ENCODE measurements at regions not wholly inside any gene's neighbourhood (a gene's known extent, or its start where the extent isn't known, plus 50 kb on each side); places are given as distances from the start of the nearest gene placed in this dataset.
A peak's percentile ranks its signal among the peaks of the same experiment; 100 is the strongest.
"Not testable (repeated sequence)": the region's sequence is repeated elsewhere in the genome, so short reads cannot be mapped to it uniquely, and the experiment has no call there.

DNA sequence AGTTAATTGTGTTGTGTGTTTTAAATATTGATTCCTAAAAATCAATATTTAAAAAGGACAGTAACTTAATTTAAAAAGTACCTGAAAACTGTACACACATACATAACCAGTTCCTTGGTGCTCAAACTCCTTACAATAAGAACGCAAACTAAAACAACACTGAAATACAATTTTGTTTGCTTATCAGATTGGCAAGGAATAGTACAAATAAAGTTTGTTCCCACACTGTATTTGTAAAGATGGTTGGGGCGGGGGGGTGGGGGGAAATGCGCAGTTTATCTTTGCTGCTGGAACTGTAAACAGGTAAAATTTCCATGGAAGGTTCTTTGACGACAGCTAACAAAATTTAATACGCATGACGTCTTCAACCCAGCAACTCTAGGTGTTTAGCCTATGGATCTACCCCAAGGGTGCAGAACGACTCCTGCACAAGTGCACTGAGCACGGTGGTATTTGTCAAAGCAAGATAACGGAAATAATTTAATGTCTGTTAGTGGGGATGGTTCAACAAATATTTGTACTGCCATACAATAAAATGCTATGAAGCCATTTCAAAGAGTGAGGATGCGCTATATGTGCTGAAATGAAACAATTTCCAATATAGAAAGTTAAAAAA, 96.5 kb downstream of the ING1 start:
- DNase-seq (ENCODE audit: low read depth, low spot score), result no peak

GRCh38 chr13:110811008-110811720, 97.7 kb downstream of the ING1 start:
- no peak for DNase-seq (ENCODE audit: low read depth, low spot score)

GRCh38 chr13:110811771-110812120, 98.2 kb downstream of the ING1 start:
- no peak for DNase-seq (ENCODE audit: low read depth, low spot score)

- no peak for DNase-seq (ENCODE audit: low read depth, low spot score)
These were observed 98.8 kb downstream of the ING1 start for GRCh38 chr13:110812121-110812868.

- no peak for DNase-seq (ENCODE audit: low read depth, low spot score)
These were observed 99.6 kb downstream of the ING1 start for GRCh38 chr13:110812869-110813645.

DNA sequence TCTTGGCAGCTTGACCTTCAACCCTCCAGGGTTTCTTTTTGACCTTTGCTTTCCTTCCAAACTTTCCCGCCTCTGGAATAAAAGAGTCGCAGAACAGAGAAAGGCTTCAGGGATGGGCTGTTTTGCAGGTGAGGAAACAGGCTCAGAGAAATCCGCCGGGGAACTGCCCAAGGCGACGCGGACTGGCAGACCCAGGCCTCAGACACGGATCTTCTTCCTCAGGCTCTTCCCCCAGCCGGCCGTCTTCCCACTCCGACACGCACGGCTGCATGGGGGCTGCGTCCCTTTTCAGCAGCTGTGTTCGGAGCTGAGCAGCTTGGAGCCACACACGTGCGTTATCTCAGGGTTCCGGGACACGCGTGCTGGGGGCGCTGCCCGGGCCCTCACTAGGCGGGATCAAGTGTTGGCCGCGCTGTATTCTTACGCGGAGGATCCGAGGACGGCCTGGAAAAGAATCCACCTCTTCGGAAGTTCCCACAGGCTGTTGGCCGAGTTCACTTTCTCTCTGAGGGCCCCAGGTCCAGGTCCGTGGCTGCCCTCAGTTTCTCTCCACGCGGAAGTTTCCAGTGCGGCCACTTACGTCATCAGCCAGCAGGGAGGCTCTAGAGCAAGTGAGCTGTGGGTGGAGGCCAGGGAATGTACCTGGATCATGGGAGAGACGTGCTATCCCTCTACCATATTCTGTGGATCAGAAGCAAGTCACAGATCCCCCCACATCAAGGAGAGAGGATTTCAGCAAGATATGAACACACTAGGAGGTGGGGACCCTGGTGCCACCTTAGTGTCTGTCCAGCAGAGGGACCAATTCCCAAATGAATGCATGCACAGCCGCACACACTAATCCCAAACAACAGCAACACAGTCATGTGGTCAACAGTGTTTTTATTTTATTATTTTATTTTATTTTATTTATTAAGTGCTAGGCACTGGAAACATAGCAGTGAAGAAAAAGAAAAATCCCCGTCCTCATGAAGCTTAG, 100.4 kb downstream of the ING1 start:
- DNase-seq (ENCODE audit: low read depth, low spot score), result no peak

DNA sequence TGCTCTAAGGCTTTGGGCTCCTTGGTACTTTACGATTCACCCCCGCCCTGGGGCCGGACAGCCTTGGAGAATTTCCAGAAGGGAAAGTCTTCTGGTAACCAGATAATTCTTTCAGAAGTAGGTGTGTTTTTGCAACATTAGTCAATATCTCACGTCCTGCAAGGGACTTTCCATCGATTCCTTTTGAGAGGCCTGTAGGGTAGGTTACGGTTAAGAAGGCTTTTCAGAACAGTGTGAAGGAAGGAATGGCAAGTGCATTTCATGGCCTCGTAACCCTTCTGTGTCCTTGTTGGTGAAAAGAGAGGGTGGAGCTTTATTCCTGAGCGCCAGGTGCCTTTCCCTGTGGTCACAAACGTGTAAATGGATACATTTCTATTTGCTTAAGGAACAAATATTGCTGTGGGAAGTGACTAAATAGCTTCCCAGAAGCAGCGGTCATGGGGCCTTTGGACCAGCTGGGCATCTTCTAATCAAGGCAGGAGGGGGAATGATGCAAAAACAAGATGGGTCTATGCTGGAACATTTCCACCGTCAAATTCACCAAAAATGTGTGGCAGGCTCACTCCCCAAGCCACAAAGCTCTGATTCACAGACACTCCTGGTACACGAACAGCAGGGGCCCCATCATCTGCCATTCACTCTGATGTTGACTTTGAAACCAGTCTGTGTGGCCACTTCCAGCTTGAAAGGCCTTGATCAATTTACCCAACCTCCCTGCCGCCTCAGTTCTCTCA, 99.2 kb downstream of the ANKRD10 start:
- no peak for DNase-seq (ENCODE audit: low read depth, low spot score)

GRCh38 chr13:110816500-110816899, 98.4 kb downstream of the ANKRD10 start:
- DNase-seq (ENCODE audit: low read depth, low spot score), result no peak

GRCh38 chr13:110817143-110817542, 97.7 kb downstream of the ANKRD10 start:
- DNase-seq (ENCODE audit: low read depth, low spot score), result no peak

- DNase-seq (ENCODE audit: low read depth, low spot score), result no peak
These were observed 96.1 kb downstream of the ANKRD10 start for GRCh38 chr13:110818747-110819146.

DNA sequence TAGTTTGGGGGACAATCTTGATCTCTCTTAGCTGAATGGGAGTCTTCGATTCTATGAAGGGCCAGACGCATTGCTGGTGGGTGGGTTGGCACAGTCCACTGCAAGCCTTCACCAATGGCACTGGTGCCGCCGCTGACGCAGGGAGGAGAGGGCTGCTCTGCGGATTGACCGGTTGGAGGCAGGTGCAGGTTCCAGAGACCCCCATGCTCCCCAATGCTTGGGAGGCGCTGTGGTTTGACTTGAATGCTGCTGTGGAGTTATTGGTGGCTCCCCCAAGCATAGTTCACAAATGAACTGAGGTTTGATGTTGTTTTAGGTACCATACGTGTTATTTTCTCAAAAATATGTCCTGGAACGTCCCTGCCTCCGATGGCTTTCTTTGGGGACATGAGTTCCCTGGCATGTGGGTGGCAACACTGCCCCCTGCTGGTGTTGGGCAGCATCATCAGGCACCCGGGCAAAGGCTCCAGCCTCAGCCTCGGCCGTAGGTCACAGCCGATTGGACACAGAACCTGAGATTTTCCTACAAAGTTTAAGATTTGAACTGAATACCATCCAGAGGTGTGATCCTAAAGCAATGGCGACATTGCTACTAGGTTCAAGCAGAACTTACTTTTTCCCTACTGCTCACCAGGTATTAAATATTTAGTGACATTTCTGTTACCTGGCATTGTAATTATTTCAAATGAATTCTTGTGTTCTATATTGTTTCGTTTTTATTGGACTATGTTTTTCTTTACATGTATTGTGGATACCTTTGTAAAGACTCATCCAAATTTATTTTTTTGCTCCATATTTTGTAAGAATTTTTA, 95.5 kb downstream of the ANKRD10 start:
- DNase-seq (ENCODE audit: low read depth, low spot score), result peak; percentile 35

DNA sequence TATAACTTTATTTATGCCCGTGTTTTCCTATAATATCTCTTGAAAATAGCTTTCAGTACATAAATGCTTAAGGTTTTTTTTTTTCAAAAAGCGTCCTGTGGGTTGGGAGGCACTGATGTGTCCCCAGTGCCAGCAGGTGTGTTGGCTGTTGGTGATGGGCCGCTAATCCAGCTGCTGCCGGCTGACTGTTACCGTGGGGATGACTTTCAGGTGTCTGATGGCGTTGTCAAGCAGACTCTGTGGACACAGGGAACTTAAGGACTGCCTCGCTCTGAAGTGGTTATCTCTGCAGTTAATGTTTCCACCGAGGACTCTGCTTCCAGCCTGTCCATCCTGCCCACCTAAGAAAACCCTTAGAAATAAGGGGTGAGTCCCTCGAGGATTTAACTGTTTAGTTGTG, 94.5 kb downstream of the ANKRD10 start:
- no peak for DNase-seq (ENCODE audit: low read depth, low spot score)

- DNase-seq (ENCODE audit: low read depth, low spot score), result not testable (repeated sequence)
These were observed 92.8 kb downstream of the ANKRD10 start for GRCh38 chr13:110821837-110822668.

DNA sequence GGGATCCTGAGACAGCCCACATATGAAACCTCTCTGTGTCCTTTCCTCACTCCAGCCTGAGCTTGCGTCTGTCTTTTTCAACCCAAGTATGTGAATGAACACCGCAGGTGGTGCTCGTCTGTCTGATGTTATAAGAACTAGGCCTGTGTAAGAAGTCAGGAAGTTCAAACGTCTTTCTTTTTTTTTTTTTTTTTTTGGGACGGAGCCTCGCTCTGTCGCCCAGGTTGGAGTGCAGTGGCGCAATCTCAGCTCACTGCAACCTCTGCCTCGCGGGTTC, 92.3 kb downstream of the ANKRD10 start:
- no peak for DNase-seq (ENCODE audit: low read depth, low spot score)

- no peak for DNase-seq (ENCODE audit: low read depth, low spot score)
These were observed 90.1 kb downstream of the ANKRD10 start for GRCh38 chr13:110824702-110825300.

DNA sequence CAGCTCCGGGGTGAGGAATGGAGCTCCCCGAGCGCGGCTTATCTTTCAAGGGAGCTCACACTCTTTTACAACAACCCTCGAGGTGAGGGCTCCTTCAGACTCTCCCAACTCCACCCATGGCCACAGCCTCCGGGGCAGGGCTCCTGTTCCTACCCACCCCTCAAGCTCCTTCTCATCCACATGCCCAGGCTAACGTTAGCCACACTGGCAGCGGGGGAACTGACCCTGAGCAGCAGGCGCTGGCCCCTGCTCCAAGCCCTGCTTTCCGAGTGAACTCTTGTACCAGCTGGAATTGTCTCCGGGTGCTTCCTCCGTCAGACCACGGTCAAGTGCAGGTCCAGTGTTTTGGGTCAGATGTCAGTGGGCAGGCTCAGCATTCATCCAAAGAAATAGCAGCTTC, 89.4 kb downstream of the ANKRD10 start:
- DNase-seq (ENCODE audit: low read depth, low spot score), result no peak

DNA sequence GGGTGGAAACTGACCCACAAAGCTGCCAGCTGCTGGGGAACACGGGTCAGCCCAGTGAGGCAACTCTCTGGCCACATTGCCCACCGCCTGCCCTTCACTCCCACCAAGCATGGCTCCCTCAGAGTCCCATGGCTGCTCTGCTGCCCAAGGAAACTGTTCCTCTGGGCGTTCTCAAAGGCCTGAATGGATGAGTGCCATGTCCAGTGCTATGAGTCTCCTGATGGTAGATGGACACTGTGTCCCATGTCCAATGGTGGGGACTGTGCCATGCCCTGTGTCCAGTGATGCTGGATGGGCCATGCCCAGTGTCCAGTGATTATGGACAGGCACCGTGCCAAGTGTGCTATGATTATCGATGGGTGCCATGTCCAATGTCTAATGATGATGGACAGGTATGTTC, 88.8 kb downstream of the ANKRD10 start:
- no peak for DNase-seq (ENCODE audit: low read depth, low spot score)
